OCI-LY3 (cell line): ENCODE measurements at regions not wholly inside any gene's neighbourhood (a gene's known extent, or its start where the extent isn't known, plus 50 kb on each side); places are given as distances from the start of the nearest gene placed in this dataset.

Experiments used
- EZH2phosphoT487 ChIP-seq: fragments of 200-600 bp; shearing (Covaris generic); IDR thresholded peaks from 2 replicates; pipeline ENCODE4 v1.6.1; 2018; ENCODE audit warnings: antibody characterized with exemption, mixed run types, low read depth
- TF ChIP-seq, protein P1 (sequence below): fragments of 200-600, 300-600 bp; sonication (generic); IDR thresholded peaks from 2 replicates; pipeline ENCODE4 v1.5.1; 2014; ENCODE audit warnings: antibody characterized with exemption, low read length, low read depth

DNA sequence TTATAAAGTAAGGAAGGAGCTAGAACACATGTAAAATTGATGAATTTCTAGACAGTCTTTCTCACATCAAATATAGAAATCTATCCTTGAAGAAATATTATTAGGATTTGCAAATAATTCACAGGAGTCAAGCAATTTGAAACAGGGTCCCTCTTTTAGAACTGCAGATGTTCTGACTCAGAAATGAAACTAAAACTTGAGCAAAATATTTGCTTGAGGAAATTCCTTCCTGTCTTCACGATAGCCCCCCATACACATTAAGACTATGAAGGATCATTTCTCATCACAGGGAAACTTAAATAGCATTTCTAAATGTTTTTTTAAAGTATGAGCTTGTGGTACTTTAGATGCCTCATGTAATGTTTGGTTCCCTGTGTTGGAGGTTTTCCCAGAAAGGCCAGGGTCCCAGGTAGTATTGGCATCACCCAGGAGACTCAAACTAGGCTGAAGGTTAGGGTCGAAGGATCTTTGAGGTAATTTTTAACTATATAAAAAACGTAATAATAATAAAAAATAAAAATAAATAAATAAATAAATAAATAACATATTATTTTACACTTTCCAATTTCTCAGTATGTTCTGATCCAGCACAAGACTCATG is 144.0 kb upstream of the TBX18 start:
- TF ChIP-seq, protein P1, sequence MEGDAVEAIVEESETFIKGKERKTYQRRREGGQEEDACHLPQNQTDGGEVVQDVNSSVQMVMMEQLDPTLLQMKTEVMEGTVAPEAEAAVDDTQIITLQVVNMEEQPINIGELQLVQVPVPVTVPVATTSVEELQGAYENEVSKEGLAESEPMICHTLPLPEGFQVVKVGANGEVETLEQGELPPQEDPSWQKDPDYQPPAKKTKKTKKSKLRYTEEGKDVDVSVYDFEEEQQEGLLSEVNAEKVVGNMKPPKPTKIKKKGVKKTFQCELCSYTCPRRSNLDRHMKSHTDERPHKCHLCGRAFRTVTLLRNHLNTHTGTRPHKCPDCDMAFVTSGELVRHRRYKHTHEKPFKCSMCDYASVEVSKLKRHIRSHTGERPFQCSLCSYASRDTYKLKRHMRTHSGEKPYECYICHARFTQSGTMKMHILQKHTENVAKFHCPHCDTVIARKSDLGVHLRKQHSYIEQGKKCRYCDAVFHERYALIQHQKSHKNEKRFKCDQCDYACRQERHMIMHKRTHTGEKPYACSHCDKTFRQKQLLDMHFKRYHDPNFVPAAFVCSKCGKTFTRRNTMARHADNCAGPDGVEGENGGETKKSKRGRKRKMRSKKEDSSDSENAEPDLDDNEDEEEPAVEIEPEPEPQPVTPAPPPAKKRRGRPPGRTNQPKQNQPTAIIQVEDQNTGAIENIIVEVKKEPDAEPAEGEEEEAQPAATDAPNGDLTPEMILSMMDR: no peak
- TF ChIP-seq EZH2phosphoT487: no peak
